SKM-1 treated with dmso at 0.1 percent for 144 hours (cell line): ENCODE measurements at regions not wholly inside any gene's neighbourhood (a gene's known extent, or its start where the extent isn't known, plus 50 kb on each side); places are given as distances from the start of the nearest gene placed in this dataset.

ENCODE experiments used
- DNase-seq: peaks from one replicate; lab custom pipeline; 2025; ENCODE audit not compliant: unreplicated experiment; lab: John Stamatoyannopoulos, UW

DNA sequence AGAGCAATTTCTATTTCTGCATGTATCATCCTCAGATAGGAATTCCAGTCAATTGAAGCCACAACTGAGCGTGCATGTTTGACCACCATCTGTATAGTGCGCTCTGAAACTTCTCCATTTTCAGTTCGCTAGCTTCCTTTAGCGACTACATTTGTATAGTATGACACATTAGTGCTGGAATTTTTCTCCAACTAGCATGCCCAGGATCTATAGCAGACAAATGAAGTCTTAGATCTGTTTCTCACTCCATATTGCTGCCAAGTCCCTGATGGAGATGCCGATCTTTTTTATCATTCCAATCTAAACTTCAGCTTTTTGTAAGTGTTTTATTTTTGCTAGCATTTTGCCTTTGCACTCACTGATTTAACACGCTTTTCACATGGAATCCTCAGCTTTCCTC lies 774.8 kb upstream of the TENM3 start:
- no peak for DNase-seq

DNA sequence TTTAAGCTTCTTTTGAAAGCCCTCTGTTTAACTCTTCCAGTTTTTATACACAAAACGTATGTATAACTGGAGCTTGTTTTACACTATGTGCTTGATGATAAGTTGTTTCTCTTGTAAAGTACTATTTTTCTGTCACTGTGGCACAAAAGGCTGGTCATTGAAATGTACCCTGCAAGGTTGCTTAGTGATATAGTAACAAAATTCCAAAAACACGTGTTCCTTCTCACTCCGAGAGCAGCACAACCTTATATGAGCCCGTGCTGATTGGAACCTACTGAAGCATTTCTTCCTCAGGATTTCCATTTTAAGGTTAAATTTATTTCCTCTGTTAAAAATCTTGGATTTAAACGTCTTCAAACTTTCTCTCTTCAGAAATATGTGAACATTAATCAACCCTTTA lies 772.9 kb upstream of the TENM3 start:
- no peak for DNase-seq

DNA sequence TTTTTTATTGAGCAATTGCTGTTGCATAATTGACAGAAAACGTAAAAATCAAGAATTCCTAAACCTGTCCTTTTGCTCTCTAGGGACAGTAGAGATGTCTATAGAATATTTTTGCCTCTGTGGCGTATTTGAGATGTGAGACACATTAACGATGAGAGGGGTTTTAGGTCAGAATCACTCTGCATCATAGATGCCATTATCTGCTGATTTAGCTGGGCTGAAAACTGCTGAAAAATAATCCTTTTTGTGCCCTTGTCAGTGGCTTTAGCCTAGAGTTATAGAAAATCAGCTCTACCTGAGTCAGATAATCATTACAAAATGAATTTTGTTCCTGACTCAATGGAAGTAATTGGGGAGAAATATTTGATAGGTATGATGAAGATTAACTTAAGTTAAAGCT lies 767.8 kb upstream of the TENM3 start:
- no peak for DNase-seq

DNA sequence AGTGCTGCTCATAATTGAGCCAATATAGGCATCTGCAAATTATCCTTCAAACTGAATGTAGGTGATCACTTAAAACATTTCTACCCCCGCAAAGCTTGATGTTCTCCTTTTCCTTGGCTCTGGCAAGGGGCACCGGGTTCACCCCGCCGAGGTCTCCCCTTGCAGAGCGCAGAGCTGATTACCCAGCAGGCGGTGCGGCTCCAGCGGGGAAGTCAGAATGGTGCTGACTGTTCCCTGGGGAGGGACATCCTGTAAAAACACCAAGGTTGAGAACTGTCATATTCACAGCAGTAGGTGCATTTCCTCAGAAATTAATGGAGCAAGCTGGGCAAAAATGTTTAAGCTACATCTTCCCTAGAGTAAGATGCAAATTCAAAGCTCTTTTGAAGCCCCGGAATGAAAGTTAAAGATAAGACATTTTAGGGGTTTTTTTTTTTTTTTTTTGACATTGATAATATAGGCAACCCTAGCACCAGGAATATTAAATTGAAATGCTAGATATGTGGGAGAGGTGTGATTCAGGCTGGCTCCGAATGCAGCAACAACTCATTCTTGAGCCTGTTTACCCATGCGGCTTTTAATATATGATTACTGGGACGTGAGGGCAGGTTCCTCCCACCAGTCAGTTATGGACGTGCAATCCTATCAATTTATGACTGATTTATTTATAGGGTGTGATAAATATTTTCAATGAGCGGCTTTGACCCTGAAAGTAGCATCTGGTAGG lies 767.3 kb upstream of the TENM3 start:
- DNase-seq = no peak

DNA sequence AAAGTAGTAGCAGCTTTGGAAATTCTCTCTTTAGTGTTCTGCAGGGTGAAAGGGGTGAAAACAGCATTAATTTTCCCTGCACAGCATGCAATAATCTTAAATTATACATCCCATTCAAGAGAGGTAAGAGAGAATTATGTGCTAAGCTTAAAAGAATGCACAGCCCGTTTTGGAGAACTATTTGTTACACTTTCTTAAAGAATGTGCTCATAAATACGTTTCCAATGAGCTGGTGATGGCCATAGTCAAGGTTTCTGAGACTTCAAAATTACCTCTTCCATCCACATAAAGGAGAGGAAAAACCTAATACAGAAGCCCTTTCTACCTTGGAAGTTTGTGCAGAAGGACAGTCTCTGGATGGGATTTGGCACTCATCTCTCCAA lies 766.7 kb upstream of the TENM3 start:
- no peak for DNase-seq

DNA sequence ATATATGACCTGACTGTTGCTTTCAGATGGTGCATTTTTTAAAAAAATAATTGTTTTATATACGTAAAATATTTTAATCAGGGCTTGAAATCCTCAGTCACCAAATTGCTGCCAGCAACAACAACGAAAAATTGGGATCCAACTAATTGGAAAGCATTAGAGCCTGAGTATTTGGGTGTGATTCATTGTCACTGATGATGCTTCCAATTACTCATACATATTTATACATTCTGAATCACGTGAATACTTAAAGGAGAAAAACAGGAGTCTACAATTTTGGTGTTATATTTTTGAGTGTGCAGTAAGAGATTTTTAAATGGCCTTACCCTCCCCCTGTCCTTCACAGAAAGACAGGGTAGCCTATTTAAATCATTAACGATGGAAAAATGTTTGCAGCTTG lies 765.6 kb upstream of the TENM3 start:
- no peak for DNase-seq

DNA sequence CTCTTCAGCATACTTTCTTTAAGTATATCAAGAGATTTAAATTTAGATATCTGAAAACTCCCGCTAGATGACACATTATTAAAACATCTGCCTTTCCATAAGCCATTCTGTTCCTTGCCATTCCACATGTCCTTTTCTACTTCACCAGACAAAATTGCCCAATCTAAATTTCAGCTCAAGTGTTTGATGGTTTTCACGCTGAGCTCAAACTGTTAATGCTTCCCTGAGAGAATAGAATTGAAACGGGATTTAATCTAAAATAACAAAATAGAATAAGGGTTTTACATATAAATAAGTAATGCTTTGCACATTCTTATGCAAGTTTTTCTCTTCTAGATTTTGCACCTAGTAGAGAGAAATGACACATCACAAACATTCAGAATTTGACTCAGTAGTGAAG lies 764.5 kb upstream of the TENM3 start:
- no peak for DNase-seq

DNA sequence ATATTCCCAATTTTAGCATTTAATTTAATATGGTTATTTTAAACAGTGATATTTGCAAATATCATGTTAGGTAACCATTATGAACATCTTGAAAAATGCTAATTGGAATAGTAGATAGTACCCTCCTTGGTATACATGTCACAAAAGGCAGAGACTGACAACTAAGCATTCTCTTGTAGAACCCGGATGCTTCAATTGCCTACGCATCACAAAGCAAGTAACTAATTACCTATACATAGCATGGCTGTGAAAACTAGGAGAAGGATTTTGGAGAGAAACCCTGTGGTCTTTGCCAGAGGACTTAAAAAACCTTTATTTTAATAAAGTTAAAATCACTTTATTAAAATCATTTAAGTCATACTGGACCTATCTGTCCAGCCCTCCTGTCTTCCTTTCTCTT lies 764.1 kb upstream of the TENM3 start:
- DNase-seq = no peak

DNA sequence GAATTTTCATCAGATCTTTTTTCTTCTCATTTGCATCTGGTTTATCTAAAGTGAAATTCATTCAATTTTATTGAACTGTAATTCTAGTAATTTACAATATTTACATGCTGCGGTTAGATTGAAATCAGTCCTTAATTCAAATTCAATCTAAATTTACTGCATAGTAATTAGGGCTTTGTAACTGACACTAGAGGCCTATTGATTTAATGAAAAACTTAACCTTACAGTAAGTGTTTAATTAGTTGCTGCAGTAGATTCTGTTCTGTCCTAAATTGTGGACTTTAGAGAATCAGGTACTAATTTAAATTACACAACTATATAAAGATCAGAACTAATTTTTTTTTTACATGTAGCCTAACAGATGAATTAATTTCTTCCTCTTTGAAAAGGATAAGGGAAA lies 758.8 kb upstream of the TENM3 start:
- no peak for DNase-seq

DNA sequence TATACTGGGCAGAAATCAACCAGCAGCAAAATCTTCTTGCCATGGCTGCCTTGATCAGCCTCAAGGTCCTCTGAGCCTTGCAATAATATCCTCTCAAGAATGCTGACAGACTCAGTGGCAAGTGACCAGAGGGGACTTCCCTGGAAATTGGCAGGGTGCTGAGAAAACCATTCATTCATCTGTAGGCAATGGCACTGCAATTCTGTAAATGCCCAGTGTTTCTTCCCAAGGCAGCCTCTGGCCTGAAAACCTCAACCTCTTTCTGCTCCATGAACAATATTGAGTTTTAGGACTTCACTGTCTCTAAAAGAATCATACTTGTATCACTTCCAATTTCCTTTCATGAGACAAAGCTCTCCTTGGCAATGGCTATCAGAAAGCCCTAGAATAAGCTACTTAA lies 754.3 kb upstream of the TENM3 start:
- DNase-seq = no peak

DNA sequence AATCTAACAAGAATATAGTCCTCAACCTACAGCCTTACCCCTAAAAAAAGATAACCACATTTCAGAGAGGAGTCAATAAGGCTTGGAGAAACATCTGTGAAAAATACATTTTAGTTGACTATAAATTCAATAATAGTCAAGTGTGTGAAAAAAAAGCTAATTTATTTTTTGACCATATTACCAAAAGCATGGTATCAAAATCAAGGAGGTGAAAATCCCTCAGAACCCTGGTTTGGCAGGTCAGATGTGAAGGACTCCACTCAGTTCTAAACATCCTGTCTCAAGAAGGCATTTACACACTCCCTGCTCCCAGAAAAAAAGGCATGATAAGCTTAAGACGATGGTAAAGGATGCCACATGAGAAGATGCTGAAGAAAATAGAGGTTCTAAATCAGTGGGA lies 745.1 kb upstream of the TENM3 start:
- DNase-seq = no peak

DNA sequence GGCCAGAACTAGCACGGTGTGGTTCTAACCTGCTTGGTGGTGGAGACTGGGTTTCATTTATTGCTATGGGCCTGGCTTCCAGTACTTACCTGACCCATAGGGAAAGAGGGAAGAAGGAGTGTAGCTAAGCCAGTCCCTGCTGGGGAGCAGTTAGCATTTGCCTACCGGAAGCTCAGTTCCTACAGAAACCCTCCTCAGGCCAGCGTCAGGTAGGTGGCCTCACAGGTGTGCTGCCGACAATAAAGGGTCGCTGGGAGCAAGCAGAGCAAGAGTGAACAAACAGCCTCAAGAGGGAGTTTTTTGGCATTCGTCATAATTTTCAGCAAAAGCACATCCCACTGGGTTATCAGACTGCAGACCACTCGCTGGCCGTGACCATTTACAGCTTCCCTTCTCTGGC lies 740.6 kb upstream of the TENM3 start:
- DNase-seq = no peak

DNA sequence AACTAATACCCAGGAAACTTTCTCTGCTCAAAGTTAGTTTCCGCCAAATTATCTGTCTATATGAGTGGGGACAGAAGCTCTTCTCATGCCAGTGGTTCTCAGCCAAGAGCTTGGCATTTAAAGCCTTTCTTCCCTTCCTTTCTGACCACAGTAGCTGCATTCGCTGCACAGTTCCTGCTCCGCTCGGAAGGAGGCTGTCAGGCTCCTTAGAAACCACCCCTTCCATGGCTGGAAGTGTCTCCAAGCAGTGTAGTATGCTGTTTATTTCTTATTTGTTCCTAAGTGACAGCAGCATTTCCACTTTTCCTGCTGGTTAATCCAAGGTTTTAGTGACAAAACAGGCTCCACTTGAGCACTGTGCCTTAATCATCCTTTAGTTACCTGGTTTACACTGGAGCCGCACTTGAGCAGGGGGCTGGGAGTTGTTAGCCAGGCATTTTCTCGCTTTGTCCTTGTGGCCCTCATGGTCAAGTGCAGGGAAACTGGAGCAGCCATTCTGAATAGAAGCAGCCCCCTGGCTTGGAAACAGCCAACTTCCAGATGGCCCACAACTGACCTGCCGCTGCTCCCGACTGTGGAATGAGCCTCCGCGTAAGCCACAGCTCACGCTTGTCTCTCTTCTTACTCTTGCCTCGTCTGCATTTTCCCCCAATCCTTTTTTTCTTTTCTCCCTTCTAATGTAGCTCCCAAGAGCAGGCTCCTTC lies 739.4 kb upstream of the TENM3 start:
- DNase-seq = no peak

DNA sequence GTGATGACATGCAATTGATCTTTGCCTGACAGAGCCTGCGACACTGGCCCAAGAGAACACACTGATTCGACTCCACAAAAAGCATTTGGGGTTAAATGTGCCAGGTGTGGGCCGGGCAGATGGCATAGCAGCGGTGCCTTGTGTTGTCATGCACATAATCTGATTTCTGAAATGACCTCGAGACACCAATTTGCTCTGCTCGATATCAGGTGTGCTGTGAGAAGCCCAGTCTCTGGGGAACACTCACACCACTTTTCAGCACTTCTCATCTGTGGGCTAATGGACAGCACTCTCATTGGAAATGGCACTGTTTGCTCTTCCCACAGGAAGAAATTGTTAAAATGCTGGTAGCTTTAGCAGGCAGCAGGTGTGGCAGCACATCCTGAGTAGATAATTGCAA lies 738.3 kb upstream of the TENM3 start:
- DNase-seq = no peak

DNA sequence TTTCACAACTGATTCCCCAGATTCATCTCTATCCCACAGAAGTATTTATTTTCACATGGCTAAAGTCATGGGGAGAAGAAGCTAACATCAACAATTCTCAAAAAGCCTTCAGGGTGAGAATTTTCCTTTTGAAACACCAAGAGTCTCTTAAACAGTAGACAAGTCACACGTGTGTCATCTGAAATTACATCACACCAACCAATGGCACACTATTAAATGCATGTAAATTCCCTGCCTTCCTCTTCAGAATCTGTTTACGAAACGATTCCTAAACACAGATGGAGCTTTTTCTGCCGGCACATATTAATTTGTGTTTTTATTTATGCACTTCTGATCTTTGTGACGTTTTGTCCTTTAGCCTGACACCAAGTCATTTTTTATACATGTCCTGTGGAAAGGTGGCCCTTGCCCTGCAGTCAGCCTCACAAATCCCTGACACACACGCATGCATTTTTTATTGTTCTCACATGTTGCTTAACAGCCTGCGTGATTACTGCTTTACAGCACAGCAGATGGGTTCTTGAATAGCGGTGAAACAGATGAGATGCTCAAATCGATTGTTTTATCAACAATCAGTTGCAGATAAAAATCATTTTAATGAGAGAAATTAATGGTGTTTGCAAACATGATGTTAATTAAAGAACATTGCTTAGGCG lies 735.9 kb upstream of the TENM3 start:
- DNase-seq = no peak

DNA sequence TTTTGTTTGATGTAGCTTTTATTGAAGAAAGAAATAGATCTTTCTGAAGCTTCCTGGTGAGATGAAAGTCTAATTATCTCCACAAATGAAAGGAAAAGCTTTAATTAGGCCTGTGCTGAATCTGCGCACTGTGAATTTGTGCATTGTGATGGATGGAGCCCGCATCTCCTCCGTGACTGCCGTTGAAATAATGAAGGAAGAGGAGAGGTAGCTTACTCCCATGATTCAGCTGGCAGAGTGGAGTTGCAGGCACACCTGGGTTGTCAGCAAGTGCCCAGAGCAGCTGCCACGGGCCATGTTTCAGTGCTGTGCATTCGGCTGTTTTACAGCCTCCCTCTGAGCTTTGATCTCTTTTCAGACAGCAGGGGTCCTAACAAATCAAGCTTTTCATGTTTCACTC lies 735.3 kb upstream of the TENM3 start:
- no peak for DNase-seq

DNA sequence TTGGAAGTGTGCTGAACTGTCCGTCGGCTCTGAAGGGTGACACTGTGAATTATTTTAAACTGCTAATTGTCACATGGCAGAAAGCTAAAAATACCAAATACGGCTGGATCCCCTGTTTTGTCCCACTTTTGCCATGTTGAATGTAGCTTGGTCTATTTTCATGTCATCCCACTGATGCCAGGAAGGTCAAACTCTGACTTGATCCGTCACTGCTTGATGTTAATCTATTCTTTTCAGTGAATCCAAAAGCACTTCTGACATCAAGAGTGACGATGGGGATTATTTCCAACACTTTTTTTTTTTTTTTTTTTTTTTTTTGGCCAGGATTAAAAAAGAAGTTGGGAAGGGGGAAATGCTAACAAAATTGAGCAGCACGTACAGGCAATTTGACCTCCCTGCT lies 734.6 kb upstream of the TENM3 start:
- DNase-seq = no peak

DNA sequence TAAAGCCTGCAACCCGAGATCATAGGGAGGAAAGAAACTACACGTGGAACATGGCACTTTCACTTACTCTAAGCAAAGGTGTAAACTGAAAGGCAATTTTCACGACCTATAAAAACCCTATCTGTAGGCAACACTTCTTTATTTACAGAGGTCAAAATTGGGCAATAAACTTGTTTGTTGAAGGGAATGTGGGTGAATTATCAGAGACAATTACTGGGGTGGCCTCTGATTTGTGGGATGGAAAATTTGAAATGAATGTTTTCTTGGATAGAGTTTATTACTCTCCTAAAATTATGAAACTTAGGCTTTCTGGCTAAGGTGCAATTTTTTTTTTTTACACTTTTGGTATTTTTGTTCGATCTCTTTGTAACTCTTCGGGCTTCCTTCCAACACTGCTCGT lies 734.1 kb upstream of the TENM3 start:
- no peak for DNase-seq

DNA sequence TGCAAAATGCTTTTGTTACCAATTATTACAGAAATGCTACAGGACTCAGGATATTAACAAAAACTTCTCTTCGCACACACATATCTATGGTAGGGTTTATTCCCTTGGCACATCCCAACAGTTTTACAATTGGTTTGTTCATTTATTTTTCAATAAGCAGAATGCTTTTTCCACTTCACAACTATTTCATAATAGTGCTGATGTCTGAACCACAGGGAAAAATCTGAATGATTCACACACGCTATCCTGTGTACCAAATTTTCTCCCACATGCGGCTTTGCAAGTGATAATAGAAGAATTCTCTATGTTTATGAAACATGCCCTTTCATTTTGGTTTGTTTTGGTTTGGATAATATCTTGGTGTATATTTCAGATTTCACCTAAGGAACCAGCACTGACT lies 725.7 kb upstream of the TENM3 start:
- DNase-seq = no peak

DNA sequence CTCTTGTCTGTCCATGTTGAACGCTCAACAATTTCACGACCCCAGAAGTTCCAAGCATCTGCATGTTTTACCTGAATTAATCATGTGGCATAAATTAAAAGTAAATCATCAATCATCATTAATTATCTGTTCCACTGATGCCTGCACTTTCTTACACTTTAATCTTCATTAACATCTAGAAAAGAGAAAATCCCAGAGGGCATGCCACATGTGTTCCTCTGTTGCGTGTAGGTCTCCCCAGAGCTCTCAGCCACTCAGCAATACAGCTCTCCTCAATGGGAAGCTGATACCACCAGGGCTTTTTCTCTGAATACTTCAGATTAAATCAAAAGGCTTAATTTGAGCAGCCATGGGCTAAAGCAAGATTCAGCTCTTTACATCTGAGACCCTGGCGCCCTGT lies 722.4 kb upstream of the TENM3 start:
- DNase-seq = no peak

DNA sequence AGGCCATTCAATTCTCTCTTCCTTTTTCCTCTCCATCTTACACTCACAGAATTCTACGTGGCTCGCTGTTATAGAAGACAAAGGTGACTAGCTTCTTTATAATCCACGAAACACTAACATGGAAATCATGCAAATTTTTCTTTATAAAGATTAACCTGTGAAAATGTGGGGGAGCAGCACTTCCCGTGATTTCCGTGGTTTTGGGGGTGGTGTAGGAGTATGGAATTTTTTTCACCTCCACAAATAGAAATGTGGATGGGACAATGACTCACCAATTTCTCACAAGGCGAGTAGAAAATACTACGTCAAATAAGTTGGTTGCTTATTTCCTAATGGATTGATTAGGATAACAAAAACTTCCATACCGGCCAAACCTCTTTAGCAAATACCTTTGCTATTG lies 719.2 kb upstream of the TENM3 start:
- no peak for DNase-seq

DNA sequence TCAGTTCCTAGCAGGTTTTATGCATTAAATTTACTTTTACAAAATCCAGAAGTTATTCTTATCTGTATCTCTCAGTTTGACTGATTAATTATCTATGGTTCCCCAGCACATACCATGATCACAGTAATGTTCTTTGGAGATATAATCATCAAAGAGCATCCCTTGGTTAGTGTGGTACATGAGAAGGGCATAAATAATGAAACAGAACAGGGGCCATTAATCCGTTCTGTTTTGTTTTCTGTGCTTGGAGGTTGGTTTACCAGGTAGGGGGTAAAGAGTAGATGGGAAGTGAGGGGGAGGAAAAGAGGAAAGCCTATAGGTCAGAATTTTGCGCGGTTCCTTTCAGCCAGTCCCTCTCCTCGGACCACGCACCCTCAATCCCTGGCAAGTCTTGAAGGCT lies 718.7 kb upstream of the TENM3 start:
- DNase-seq = no peak

DNA sequence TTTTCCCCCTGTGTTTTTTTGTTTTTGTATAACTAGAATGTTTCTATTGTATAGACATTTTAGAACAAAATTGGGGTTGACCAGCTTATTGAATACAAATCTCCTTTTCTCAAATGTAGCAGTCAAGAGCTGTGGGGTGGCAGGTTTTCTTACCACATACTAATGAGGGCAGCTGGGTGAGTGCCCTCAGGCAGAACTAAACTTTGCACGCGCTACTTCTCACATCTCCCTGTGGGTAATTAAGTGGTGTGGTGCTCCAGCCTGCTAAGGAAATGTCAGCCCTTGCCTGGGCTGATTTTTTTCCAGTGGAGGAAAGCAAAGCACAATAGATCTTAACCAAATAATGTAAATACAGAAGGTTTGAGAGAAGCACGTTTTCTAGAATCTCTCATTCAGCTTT lies 717.6 kb upstream of the TENM3 start:
- no peak for DNase-seq
